ENCODE measurements at regions not wholly inside any gene's neighbourhood (a gene's known extent, or its start where the extent isn't known, plus 50 kb on each side); places are given as distances from the start of the nearest gene placed in this dataset.

DNA sequence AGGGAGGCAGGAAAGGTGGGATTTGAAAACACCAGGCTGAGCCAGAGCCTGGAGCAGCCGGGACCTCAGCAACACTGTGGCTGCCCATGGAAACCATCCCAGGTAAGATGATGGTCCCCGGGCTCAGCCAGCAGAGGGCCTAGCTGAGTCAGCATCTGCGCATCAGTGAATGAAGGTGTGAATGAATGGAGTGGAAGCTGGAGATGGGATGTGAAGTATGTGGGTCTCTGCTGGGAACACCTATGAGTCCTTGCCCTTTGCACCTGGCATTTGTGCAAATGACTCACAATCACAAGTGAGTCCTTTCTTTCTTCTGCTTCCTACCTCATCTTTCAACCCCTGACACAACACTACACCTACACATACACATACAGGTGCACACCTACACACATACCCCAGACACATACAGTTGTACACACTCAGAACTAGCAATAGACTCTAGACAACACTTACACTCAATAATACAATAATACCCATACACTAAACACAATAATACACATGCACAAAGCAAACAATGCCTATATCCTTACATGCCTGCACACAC, 62.8 kb upstream of the PRDM11 start:
- H3K9me3 Mint-ChIP-seq (ENCODE audit: insufficient read depth), result no peaks in the 10 kb centered on the region
- peaks cover 68 to 76% of the 10 kb centered on the region in 2 donors for H3K4me1 ChIP-seq (ENCODE audit: control insufficient read depth in 2 of 2, insufficient read depth in 2 of 2, low read length in 2 of 2)
- no peak overlapping the region for H3K9ac ChIP-seq (ENCODE audit: low read length)
- ChIA-PET POLR2A (interaction anchor here (1.3 kb wide), 1 partner anchor 10 kb away, joined by 3 read pairs; no protein-coding TSS in a partner anchor), CTCF (interaction anchor here (0.9 to 7.4 kb wide), 7 partner anchors 14 to 146 kb away, joined by 3 to 41 read pairs (median 6); no protein-coding TSS in a partner anchor)
- peak overlapping the region; percentile 74 for H3K4me3 Mint-ChIP-seq
- no peaks in the 10 kb centered on the region for H3K79me2 ChIP-seq (ENCODE audit: control insufficient read depth, insufficient read depth, low read length)
- no peak overlapping the region for H3K4me3 ChIP-seq (ENCODE audit: control extremely low read depth in 1 of 5, extremely low read depth in 1 of 5, insufficient read depth in 1 of 5, low read depth in 2 of 5, low read length in 4 of 5)
- H2AFZ ChIP-seq (ENCODE audit: insufficient read depth, low read depth, low read length, poor library complexity, severe bottlenecking), result no peak overlapping the region
- peaks cover 0 to 8% (median 3%) of the 10 kb centered on the region in 3 donors for H3K9me3 ChIP-seq (ENCODE audit: control extremely low read depth in 1 of 3, control insufficient read depth in 2 of 3, insufficient read depth in 1 of 3, low read length in 2 of 3)
- peak overlapping the region; percentile 78 for H3K27ac Mint-ChIP-seq
- ATAC-seq (ENCODE audit: low read depth) (no peak), DNase-seq (no peak)
- WGBS (ENCODE audit: insufficient coverage), result 27% methylated on average over 3 of the region's 3 CpGs
- peaks cover 69% of the 10 kb centered on the region for H3K4me1 Mint-ChIP-seq
- H3K36me3 ChIP-seq (replicated peaks in 1 of 2; ENCODE audit: control extremely low read depth in 1 of 2, control insufficient read depth in 1 of 2, extremely low read depth in 1 of 2, insufficient read depth in 2 of 2, low read length in 1 of 2), result no peaks in the 10 kb centered on the region
- peak overlapping the region in 1 of 2 donors; percentile 52 for H3K27ac ChIP-seq (ENCODE audit: low read length in 2 of 2)
- H3K27me3 Mint-ChIP-seq, result no peaks in the 10 kb centered on the region
- TF ChIP-seq CTCF (IDR thresholded peaks at IDR 0.05) (peak; percentile 39), EZH2 (IDR thresholded peaks at IDR 0.05; ENCODE audit: borderline replicate concordance, insufficient read depth, low read depth, low read length, poor library complexity, severe bottlenecking) (no peak)
- intact Hi-C loops (cut with micrococcal nuclease), result loop anchor here (1.0 to 5.0 kb wide), 4 partner anchors 20 to 516 kb away; partner anchors contain the start of gene CD82
- H3K27me3 ChIP-seq (replicated peaks in 1 of 4; ENCODE audit: control extremely low read depth in 1 of 4, control insufficient read depth in 3 of 4, insufficient read depth in 4 of 4, low read length in 3 of 4), result no peaks in the 10 kb centered on the region
- peak overlapping the region; percentile 68 for H3K4me2 ChIP-seq (replicated peaks; ENCODE audit: low read depth, low read length, poor library complexity, severe bottlenecking)
- no peaks in the 10 kb centered on the region for H4K20me1 ChIP-seq (ENCODE audit: control insufficient read depth, insufficient read depth, low read length, poor library complexity, severe bottlenecking)

DNA sequence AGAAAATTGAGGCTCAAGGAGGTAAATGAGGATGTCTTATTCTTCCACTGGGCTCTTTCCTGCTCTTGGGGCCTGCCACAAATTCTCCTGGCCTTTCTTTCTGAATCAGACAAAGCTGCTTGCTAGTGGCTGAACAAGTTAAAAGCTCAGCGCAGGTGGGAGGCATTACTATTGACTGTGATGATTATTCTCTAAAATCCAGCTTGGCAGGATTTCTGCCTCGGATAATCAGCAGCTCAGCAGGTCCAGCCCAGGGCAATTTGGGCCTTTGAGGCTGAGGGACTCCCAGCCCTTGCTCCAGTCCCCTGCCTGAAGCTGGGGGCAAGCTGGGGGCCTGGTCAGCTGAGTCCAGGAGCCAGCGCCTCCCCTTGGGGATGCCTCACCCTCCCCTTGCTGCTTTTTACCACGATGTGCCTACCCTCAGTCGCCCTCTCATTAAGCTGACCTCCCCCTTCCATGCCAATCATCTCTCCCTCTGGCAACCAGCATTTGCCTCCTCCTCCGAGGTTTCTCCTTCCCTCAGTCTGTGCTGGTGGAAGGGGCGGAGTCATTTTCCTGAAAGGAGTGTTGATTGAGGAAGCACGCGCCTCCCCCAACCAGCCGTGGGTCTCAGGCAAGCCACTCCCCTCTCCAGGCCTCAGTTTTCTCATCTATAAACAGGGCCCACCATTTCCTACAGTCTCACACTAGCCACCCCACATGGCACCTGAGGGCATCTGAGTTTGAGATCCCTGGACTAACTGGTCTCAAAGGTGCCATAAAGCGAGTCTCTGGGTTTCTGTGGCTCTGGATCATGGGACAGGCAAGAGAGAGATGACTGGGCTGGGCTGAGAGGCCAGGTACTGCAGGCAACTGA, 60.6 kb upstream of the PRDM11 start:
- no peaks in the 10 kb centered on the region for H3K79me2 ChIP-seq (ENCODE audit: control insufficient read depth, insufficient read depth, low read length)
- intact Hi-C loops (cut with micrococcal nuclease), result no loop called here
- H3K9ac ChIP-seq (ENCODE audit: low read length), result no peak overlapping the region
- peaks cover 0 to 6% (median 3%) of the 10 kb centered on the region in 3 donors for H3K9me3 ChIP-seq (ENCODE audit: control extremely low read depth in 1 of 3, control insufficient read depth in 2 of 3, insufficient read depth in 1 of 3, low read length in 2 of 3)
- no peaks in the 10 kb centered on the region for H3K27me3 ChIP-seq (replicated peaks in 1 of 4; ENCODE audit: control extremely low read depth in 1 of 4, control insufficient read depth in 3 of 4, insufficient read depth in 4 of 4, low read length in 3 of 4)
- no peaks in the 10 kb centered on the region for H4K20me1 ChIP-seq (ENCODE audit: control insufficient read depth, insufficient read depth, low read length, poor library complexity, severe bottlenecking)
- ATAC-seq (ENCODE audit: low read depth), result no peak
- H3K4me1 ChIP-seq (ENCODE audit: control insufficient read depth in 2 of 2, insufficient read depth in 2 of 2, low read length in 2 of 2), result peaks cover 45 to 54% of the 10 kb centered on the region in 2 donors
- DNase-seq, result no peak
- TF ChIP-seq EZH2 (IDR thresholded peaks at IDR 0.05; ENCODE audit: borderline replicate concordance, insufficient read depth, low read depth, low read length, poor library complexity, severe bottlenecking), result no peak
- TF ChIP-seq CTCF (IDR thresholded peaks at IDR 0.05), result no peak
- ChIA-PET POLR2A (no interaction called here), CTCF (interaction anchor here (1.0 to 7.4 kb wide), 6 partner anchors 12 to 148 kb away, joined by 3 to 41 read pairs (median 6); no protein-coding TSS in a partner anchor)
- H3K4me2 ChIP-seq (replicated peaks; ENCODE audit: low read depth, low read length, poor library complexity, severe bottlenecking), result no peak overlapping the region
- peaks cover 50% of the 10 kb centered on the region for H3K4me1 Mint-ChIP-seq
- no peak overlapping the region for H3K27ac Mint-ChIP-seq
- H3K9me3 Mint-ChIP-seq (ENCODE audit: insufficient read depth), result no peaks in the 10 kb centered on the region
- no peak overlapping the region for H2AFZ ChIP-seq (ENCODE audit: insufficient read depth, low read depth, low read length, poor library complexity, severe bottlenecking)
- no peak overlapping the region for H3K27ac ChIP-seq (ENCODE audit: low read length in 2 of 2)
- whole genome bisulfite sequencing (ENCODE audit: insufficient coverage), result 92% methylated on average over 4 of the region's 11 CpGs
- H3K4me3 ChIP-seq (ENCODE audit: control extremely low read depth in 1 of 5, extremely low read depth in 1 of 5, insufficient read depth in 1 of 5, low read depth in 2 of 5, low read length in 4 of 5), result no peak overlapping the region
- no peaks in the 10 kb centered on the region for H3K36me3 ChIP-seq (replicated peaks in 1 of 2; ENCODE audit: control extremely low read depth in 1 of 2, control insufficient read depth in 1 of 2, extremely low read depth in 1 of 2, insufficient read depth in 2 of 2, low read length in 1 of 2)
- H3K27me3 Mint-ChIP-seq, result no peaks in the 10 kb centered on the region
- no peak overlapping the region for H3K4me3 Mint-ChIP-seq
